Muscle of leg (tissue), 3 donors: ENCODE measurements at regions not wholly inside any gene's neighbourhood (a gene's known extent, or its start where the extent isn't known, plus 50 kb on each side); places are given as distances from the start of the nearest gene placed in this dataset.

Experiments used
- DNase-seq: peaks from one replicate; pipeline ENCODE4 v3.0.0; 2013
- H3K27ac ChIP-seq: one replicate; pipeline ENCODE4 v1.5.1; 2013; ENCODE audit warnings: mild to moderate bottlenecking, low read length, control low read depth
- H3K27me3 ChIP-seq: one replicate; pipeline ENCODE4 v1.6.1; 2013; ENCODE audit warnings: low read length; ENCODE audit not compliant: control insufficient read depth, insufficient read depth
- H3K36me3 ChIP-seq: one replicate; pipeline ENCODE4 v1.6.1; 2013; ENCODE audit warnings: low read length; ENCODE audit not compliant: control insufficient read depth, insufficient read depth
- H3K4me1 ChIP-seq: one replicate; pipeline ENCODE4 v1.6.1; 2013; ENCODE audit warnings: low read length; ENCODE audit not compliant: control insufficient read depth, insufficient read depth
- H3K4me3 ChIP-seq: one replicate; pipeline ENCODE4 v1.5.1; 2013; ENCODE audit warnings: low read length, control low read depth
- H3K9me3 ChIP-seq: replicated peaks from 2 replicates; pipeline ENCODE4 v1.6.1; 2013; ENCODE audit warnings: low read depth, low read length; ENCODE audit not compliant: control insufficient read depth
- WGBS: methylation state at CpG from one replicate; pipeline ENCODE4 v1.1.5; 2013; ENCODE audit warnings: missing lambda C conversion rate; ENCODE audit not compliant: insufficient coverage; 5-methylcytosine and 5-hydroxymethylcytosine counted together

- peak; percentile 76 for DNase-seq
- WGBS: no CpG with 5 or more reads among the region's 7 CpGs
- peaks cover 2% of the 10 kb centered on the region for H3K4me1 ChIP-seq
These were observed 88.0 kb upstream of the AK4 start for GRCh38 chr1:65059930-65060538.

DNA sequence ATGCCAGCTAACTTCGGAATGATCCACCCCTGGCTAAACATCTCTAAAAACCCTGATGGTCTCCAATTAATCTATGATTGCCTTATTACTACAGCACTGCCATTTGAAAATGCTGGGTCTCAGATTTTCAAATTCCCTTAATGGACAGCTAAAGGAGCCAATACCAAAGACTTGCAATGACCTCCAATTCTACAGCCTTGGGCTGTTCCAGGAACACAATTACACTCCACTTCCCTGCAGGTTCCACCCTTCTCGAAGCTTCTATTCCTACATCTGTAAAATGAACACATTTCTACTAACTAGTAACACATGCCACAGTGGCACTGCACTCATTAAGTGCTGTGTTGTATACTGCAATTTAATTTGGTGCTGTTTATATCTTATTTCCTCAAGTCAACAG, 85.7 kb upstream of the AK4 start:
- no peaks in the 10 kb centered on the region for H3K27me3 ChIP-seq
- H3K36me3 ChIP-seq: peaks cover 3% of the 10 kb centered on the region
- peaks cover 14% of the 10 kb centered on the region for H3K4me1 ChIP-seq
- 83% methylated on average over 1 of the region's 2 CpGs for WGBS
- no peaks in the 10 kb centered on the region for H3K9me3 ChIP-seq
- DNase-seq: no peak
- H3K27ac ChIP-seq: no peak overlapping the region
- no peak overlapping the region for H3K4me3 ChIP-seq

More at GRCh38 chr1:65059930-65060538, 88.0 kb upstream of the AK4 start:
- Histone ChIP-seq H3K4me3 (no peak overlapping the region), H3K36me3 (peaks cover 17% of the 10 kb centered on the region), H3K27ac (no peak overlapping the region), H3K27me3 (no peaks in the 10 kb centered on the region), H3K9me3 (no peaks in the 10 kb centered on the region)

- no peak overlapping the region for H3K27ac ChIP-seq
- H3K36me3 ChIP-seq: peaks cover 3% of the 10 kb centered on the region
- 80% methylated on average over 1 of the region's 6 CpGs for WGBS
- no peak for DNase-seq
- no peaks in the 10 kb centered on the region for H3K27me3 ChIP-seq
- H3K4me1 ChIP-seq: peaks cover 14% of the 10 kb centered on the region
- no peaks in the 10 kb centered on the region for H3K9me3 ChIP-seq
- H3K4me3 ChIP-seq: no peak overlapping the region
These were observed 85.0 kb upstream of the AK4 start for GRCh38 chr1:65063025-65063424.

- Histone ChIP-seq H3K4me1 (peaks cover 21% of the 10 kb centered on the region), H3K9me3 (no peaks in the 10 kb centered on the region), H3K4me3 (no peak overlapping the region), H3K27ac (peak overlapping the region; percentile 88), H3K36me3 (no peaks in the 10 kb centered on the region), H3K27me3 (no peaks in the 10 kb centered on the region)
- peak; percentile 60 for DNase-seq
These were observed 83.0 kb upstream of the AK4 start for GRCh38 chr1:65064981-65065380.

DNA sequence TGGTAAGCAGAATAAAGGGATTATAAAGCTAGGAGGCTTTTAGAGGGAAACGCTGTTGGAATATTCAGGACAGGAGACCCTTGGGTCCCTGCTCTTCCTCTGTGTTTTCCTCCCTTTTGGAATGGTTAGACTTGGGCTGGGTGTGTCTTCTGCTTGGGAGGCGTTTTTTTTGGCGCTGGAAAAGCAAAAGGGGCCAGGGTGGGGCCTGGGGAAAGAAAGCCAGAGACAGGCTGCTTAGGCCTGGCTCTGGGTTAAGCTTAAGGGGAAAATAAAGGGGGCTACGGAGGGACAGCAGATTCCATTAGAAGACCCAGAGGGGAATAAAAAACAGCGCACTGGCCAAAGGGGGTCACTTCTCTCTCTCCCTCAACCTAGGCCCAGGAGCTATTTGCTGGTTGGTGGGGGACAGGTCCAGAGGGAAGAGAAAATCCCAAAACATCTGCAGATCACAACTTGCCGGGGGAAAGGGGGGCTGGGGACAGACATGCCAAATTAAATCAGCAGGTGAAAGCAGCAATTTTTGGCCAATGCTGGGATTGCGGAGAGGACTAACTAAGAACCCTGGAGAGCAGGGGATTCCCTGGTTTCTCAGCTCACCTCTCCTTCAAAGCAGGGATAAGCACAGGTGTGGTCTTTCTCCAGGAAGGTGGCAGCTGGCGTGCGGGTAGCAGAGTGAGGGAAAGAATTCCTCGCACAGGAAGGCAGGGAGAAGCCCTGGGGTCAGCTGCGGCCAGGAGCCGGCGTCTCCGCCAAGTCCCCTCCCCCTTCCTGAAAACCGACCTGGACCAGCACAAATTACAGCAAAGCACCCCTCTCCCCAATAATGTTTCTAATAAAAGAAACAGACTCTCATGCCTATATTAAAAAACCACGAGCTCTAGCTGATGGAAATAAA, 82.2 kb upstream of the AK4 start:
- H3K9me3 ChIP-seq: no peaks in the 10 kb centered on the region
- 3% methylated on average over 5 of the region's 16 CpGs for WGBS
- peak overlapping the region; percentile 88 for H3K27ac ChIP-seq
- peak; percentile 75 for DNase-seq
- H3K4me3 ChIP-seq: peak overlapping the region; percentile 63
- H3K4me1 ChIP-seq: peaks cover 21% of the 10 kb centered on the region
- H3K36me3 ChIP-seq: no peaks in the 10 kb centered on the region
- H3K27me3 ChIP-seq: no peaks in the 10 kb centered on the region

DNA sequence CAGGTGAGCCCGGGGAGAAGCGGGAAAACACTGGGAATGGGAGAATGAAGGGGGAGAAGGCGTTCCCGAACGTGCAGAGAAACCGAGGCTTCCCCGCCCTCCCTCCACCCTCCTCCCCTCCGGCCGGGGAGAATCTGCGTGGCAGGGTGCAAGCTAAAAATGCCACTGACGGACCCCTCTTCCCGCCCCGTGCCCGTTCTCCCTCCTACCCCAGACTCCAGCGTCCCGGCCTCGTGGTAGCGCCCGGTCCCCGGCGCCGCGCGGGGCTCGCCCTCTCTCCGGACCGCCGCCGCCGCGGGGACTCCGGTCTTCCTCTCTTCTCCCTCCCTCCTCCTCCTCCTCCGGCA, 81.6 kb upstream of the AK4 start:
- Histone ChIP-seq H3K4me1 (peaks cover 21% of the 10 kb centered on the region), H3K27ac (peak overlapping the region; percentile 88), H3K36me3 (no peaks in the 10 kb centered on the region), H3K9me3 (no peaks in the 10 kb centered on the region), H3K27me3 (no peaks in the 10 kb centered on the region), H3K4me3 (peak overlapping the region; percentile 63)
- DNase-seq: peak; percentile 73
- 0% methylated on average over 24 of the region's 33 CpGs for WGBS

GRCh38 chr1:65066766-65067490, 81.1 kb upstream of the AK4 start:
- Histone ChIP-seq H3K4me3 (peak overlapping the region; percentile 63), H3K36me3 (no peaks in the 10 kb centered on the region), H3K9me3 (no peaks in the 10 kb centered on the region), H3K4me1 (peaks cover 21% of the 10 kb centered on the region), H3K27ac (peak overlapping the region; percentile 88), H3K27me3 (no peaks in the 10 kb centered on the region)
- DNase-seq: peak; percentile 96
- WGBS: under 1% methylated on average over 81 of the region's 101 CpGs

GRCh38 chr1:65067491-65068201, 80.4 kb upstream of the AK4 start:
- H3K36me3 ChIP-seq: no peaks in the 10 kb centered on the region
- DNase-seq: peak; percentile 97
- H3K27ac ChIP-seq: peak overlapping the region; percentile 95
- WGBS: 0% methylated on average over 20 of the region's 61 CpGs
- peaks cover 21% of the 10 kb centered on the region for H3K4me1 ChIP-seq
- peak overlapping the region; percentile 73 for H3K4me3 ChIP-seq
- no peaks in the 10 kb centered on the region for H3K9me3 ChIP-seq
- no peaks in the 10 kb centered on the region for H3K27me3 ChIP-seq

DNA sequence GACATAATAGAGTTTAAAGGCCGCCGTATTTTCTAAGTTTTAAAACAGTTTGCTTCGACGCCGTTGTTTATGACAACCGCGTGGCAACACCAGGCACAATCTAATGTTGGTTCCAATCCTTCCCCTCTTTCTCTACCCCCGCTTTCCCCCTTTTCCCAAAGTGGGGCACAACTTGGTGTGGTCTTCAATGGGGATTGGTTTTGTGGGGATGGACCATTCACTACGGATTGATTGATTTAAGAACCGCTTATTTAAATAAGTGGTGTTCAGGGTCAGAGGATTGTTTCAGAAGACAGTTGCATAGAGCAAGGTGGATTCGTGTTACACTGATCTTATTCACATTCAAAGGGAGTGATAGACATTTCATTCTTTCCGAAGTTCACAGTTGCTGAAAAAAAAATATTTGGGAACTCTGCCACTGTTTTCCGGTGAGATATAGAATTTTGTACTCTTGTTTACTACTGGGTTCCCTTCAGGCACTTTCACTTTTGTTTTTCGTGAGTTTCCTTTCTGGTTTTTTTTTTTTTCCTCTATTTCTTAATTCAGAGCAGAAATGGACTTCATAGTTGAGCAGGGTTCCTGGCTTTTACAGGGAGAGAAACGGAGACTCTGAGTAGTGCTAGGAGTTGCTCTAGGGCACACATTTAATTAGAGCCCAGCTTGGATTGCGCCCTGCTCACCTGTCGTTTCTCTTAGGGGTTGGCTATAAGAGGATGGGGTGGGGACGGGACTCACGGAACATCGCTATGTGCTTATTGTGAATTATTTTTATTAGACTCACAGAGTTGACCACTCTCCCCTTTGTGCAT, 79.6 kb upstream of the AK4 start:
- Histone ChIP-seq H3K9me3 (no peaks in the 10 kb centered on the region), H3K27ac (peak overlapping the region; percentile 95), H3K4me3 (peak overlapping the region; percentile 73), H3K36me3 (no peaks in the 10 kb centered on the region), H3K4me1 (peaks cover 21% of the 10 kb centered on the region), H3K27me3 (no peaks in the 10 kb centered on the region)
- DNase-seq: peak; percentile 82
- WGBS: no CpG with 5 or more reads among the region's 20 CpGs
